Skeletal muscle satellite cell (primary cell): ENCODE measurements at regions not wholly inside any gene's neighbourhood (a gene's known extent, or its start where the extent isn't known, plus 50 kb on each side); places are given as distances from the start of the nearest gene placed in this dataset.

Experiments
- H3K27me3 ChIP-seq: 2 replicates; pipeline ENCODE4 v1.7.0; 2013; ENCODE audit warnings: low read length; ENCODE audit not compliant: control insufficient read depth, insufficient read depth
- H3K36me3 ChIP-seq: 2 replicates; pipeline ENCODE4 v1.7.0; 2013; ENCODE audit warnings: mild to moderate bottlenecking, control low read depth, low read length; ENCODE audit not compliant: insufficient read depth
- H3K4me1 ChIP-seq: 2 replicates; pipeline ENCODE4 v1.7.0; 2013; ENCODE audit warnings: low read length; ENCODE audit not compliant: control insufficient read depth, insufficient read depth
- H3K4me2 ChIP-seq: 2 replicates; pipeline ENCODE4 v1.7.0; 2013; ENCODE audit warnings: mild to moderate bottlenecking, low read length
- H3K4me3 ChIP-seq: 2 replicates; pipeline ENCODE4 v1.7.0; 2013; ENCODE audit warnings: low read length
- H3K9ac ChIP-seq: 2 replicates; pipeline ENCODE4 v1.7.0; 2013; ENCODE audit warnings: mild to moderate bottlenecking, low read depth, low read length, moderate library complexity
- H3K9me3 ChIP-seq: replicated peaks from 2 replicates; pipeline ENCODE4 v1.7.0; 2013; ENCODE audit warnings: mild to moderate bottlenecking, control low read depth, low read length

GRCh38 chrX:110584083-110584482, 211.5 kb downstream of the CHRDL1 start:
- Histone ChIP-seq H3K36me3 (no peaks in the 10 kb centered on the region), H3K27me3 (peaks cover 28% of the 10 kb centered on the region), H3K9ac (no peak overlapping the region), H3K4me1 (no peaks in the 10 kb centered on the region), H3K4me2 (no peak overlapping the region), H3K4me3 (no peak overlapping the region), H3K9me3 (no peaks in the 10 kb centered on the region)

DNA sequence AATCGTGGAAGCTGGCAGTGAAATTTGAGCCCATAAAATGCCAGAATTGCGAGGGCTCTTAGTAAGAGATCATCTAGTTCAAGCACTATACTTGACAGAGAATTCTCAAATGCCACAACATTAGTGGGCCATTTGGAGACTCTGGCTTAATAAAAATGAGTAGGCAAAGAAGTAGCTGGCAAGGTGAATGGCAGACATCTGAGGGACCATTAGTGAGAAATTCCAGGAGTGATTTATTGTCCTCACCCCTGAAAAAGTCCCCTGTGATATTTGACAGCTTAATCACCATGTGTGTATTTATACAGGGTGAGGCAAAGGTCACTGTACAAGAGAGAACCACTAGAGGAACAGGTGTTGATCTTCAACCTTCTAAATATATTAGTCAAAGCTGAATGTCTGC, 207.5 kb downstream of the CHRDL1 start:
- Histone ChIP-seq H3K4me1 (no peaks in the 10 kb centered on the region), H3K9ac (no peak overlapping the region), H3K36me3 (no peaks in the 10 kb centered on the region), H3K9me3 (no peaks in the 10 kb centered on the region), H3K4me2 (no peak overlapping the region), H3K27me3 (peaks cover 18% of the 10 kb centered on the region), H3K4me3 (no peak overlapping the region)

DNA sequence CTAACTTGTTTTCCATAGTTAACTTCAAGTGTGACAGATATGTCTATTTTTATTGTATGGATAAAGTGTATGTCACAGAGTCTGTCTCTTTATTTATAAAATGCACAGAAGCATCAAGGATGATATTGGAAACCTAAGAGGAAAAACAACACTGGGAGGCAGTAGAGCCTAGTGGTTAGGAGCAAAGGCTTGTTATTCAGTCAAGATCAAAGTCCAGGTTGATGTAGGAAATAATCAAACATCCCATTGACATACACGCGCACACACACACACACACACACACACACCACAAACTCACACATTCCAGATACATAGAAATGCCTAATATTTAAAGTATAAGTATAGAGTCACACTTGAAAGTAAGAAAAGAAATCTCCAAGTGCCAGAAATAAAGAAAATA, 206.8 kb downstream of the CHRDL1 start:
- no peaks in the 10 kb centered on the region for H3K4me1 ChIP-seq
- no peaks in the 10 kb centered on the region for H3K9me3 ChIP-seq
- H3K27me3 ChIP-seq, result peaks cover 16% of the 10 kb centered on the region
- H3K9ac ChIP-seq, result no peak overlapping the region
- H3K4me3 ChIP-seq, result no peak overlapping the region
- H3K4me2 ChIP-seq, result no peak overlapping the region
- H3K36me3 ChIP-seq, result no peaks in the 10 kb centered on the region

DNA sequence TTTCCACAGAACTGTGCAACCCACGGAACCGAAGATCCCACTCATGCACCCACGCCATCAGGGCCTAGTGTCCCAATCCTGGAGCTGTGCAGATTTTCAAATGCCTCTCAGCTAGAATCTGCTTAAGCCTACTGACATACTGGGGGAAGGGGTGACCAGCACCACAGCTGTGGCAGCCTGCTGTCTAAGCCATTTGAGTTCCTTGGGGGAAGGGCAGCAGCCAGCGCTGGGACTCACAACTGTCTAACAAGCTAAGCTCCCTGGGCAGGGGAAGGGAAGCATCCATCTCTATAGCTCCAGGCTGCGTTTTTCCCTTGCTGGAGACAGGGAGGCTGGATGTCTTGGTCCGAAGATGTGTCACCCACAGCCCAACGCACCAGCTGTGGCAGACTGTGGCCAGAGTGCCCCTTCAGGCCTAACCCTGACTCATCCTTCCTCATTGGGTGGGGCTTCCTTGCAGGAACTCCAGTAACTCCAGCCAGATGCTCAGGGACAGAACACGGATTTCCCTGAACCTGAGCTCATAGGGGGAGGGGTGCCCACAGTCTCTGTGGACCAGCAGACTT, 194.8 kb downstream of the CHRDL1 start:
- Histone ChIP-seq H3K27me3 (peaks cover 1% of the 10 kb centered on the region), H3K36me3 (no peaks in the 10 kb centered on the region), H3K9ac (no peak overlapping the region), H3K4me2 (no peak overlapping the region), H3K9me3 (no peaks in the 10 kb centered on the region), H3K4me3 (no peak overlapping the region), H3K4me1 (no peaks in the 10 kb centered on the region)

DNA sequence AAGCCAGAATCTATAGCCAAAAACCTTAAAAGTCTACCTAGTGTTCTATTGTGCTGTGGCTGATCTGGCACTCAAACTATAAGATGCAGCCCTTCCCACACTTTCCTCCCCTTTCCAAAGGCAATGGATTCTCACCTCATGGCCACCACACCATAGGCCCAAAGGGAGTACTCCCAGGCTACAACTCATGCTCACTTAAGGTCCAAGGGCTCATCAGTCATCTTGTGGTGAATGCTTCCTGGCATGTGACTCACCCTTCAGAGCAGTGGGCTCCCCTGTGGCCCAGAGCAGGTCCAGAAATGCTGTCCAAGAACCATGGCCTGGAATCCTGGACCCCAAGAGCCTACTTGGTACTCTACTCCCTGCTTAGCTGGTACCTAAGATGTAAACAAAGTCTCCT, 181.0 kb downstream of the CHRDL1 start:
- Histone ChIP-seq H3K4me2 (no peak overlapping the region), H3K9ac (no peak overlapping the region), H3K27me3 (peaks cover 3% of the 10 kb centered on the region), H3K4me3 (no peak overlapping the region), H3K36me3 (no peaks in the 10 kb centered on the region), H3K4me1 (no peaks in the 10 kb centered on the region), H3K9me3 (no peaks in the 10 kb centered on the region)
